Myocyte (in vitro differentiated cells): ENCODE measurements at regions not wholly inside any gene's neighbourhood (a gene's known extent, or its start where the extent isn't known, plus 50 kb on each side); places are given as distances from the start of the nearest gene placed in this dataset.
"Not testable (repeated sequence)": the region's sequence is repeated elsewhere in the genome, so short reads cannot be mapped to it uniquely, and the experiment has no call there.

ENCODE experiments used
- DNase-seq: peaks from one replicate; pipeline ENCODE4 v3.0.0-alpha.2; 2012; ENCODE audit warnings: low read depth

- DNase-seq = not testable (repeated sequence)
Observed at GRCh38 chr9:63812822-63813221, 1472.2 kb downstream of the FOXD4L5 start.

- DNase-seq = not testable (repeated sequence)
Observed at GRCh38 chr9:63804205-63804604, 1480.8 kb downstream of the FOXD4L5 start.

- DNase-seq = not testable (repeated sequence)
Observed at GRCh38 chr9:63794081-63794685, 1490.8 kb downstream of the FOXD4L5 start.

GRCh38 chr9:63787454-63787853 is 1497.6 kb downstream of the FOXD4L5 start:
- not testable (repeated sequence) for DNase-seq

DNA sequence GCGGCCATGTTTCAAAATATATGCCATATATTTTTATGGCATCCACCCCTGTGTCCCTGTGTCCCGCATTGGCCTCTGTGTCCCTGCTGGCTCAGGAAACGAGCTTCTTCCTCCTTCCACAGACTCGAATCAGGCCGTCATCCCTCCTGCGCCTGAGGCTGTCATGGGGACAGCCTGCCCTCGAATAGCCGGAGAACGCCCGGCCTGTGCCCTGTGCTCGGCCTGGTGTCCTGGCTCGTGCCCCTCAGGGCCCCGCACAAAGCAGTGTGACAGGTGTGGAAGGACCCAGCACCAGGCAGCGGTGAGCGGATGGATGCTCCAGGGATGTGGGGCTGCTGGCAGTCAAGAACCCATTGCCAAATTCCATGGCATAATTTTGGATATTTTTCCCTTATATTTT is 1500.0 kb downstream of the FOXD4L5 start:
- DNase-seq = not testable (repeated sequence)

- not testable (repeated sequence) for DNase-seq
Observed at GRCh38 chr9:63784421-63784820, 1500.6 kb downstream of the FOXD4L5 start.

- not testable (repeated sequence) for DNase-seq
Observed at GRCh38 chr9:63781817-63782439, 1503.1 kb downstream of the FOXD4L5 start.

DNA sequence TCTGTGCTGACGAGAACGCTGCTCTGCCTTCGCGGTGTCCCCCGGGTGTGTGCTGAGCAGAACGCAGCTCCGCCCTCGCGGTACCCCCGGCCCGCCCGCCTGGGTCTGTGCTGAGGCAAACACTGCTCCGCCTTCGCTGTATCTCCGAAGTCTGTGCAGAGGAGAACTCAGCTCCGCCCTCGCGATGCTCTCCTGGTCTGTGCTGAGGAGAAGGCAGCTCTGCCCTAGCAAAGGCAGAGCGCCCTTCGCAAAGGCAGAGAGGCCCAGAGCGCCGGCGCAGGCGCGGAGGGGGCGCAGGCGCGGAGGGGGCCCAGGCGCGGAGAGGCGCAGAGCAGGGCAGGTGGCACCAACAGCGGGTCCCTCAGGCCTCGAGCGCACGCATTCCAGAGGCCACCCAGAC is 1503.6 kb downstream of the FOXD4L5 start:
- DNase-seq = peak; percentile 9

DNA sequence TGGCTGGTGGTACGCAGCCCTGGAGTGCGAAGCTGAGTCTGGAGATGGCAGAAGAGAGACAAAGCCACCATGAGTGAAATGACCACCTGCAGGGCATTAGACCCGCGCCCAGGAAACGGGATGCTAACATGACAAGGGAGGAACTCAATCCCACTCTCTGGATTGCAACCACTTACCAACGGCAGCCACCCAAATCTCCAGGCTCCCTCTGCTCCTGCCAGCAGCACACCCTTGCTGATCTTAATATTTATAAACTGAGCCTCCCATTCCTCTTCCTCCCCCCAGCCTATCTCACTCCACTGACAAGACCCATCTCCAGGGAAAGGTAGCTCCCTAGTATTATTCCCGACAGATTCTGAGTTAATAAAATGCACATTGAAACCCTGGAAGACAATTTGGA is 1508.8 kb downstream of the FOXD4L5 start:
- DNase-seq = not testable (repeated sequence)

GRCh38 chr9:63775092-63775426 is 1510.0 kb downstream of the FOXD4L5 start:
- not testable (repeated sequence) for DNase-seq

- not testable (repeated sequence) for DNase-seq
Observed at GRCh38 chr9:63774369-63775091, 1510.5 kb downstream of the FOXD4L5 start.

- DNase-seq = not testable (repeated sequence)
Observed at GRCh38 chr9:63762230-63762629, 1522.8 kb downstream of the FOXD4L5 start.

GRCh38 chr9:63729021-63729420 is 1556.0 kb downstream of the FOXD4L5 start:
- DNase-seq = not testable (repeated sequence)

- no peak for DNase-seq
Observed at GRCh38 chr9:63728287-63728686, 1556.7 kb downstream of the FOXD4L5 start.

DNA sequence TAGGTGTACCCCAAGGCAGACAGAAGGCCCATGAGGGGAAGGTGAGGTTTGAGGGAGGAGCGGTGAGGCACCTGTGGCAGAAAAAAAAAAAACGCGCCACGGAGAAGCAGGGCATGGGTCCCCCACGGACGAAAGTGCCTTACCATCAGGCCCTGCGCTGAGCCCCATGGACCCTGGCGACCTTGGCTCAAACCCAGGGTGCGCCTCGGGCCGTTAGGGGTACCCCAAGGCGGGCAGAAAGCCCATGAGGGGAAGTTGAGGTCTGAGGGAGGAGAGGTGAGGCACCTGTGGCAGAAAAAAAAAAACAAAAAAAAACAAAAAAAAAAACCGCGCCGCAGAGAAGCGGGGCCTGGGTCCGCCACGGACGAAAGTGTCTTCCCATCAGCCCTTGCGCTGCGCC is 1576.7 kb downstream of the FOXD4L5 start:
- not testable (repeated sequence) for DNase-seq

DNA sequence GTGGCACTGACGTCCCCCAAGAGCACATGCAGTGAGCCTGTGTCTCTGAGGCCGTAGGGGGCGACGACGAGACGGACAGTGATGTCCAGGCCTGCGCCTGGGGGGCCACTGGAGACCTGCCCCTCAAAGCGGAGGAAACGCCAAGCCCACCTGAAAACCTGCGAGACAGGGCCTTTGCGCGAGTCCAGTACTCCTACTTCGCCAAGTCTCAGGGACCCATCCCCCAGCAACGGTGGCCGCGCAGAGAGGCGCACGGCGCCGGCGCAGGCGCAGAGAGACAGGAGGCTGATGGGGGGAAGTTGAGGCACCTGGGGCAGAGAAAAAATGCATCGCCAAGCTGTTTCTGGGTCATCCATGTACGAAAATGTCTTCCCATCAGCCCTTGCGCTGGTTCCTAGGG is 1580.6 kb downstream of the FOXD4L5 start:
- not testable (repeated sequence) for DNase-seq

- DNase-seq = not testable (repeated sequence)
Observed at GRCh38 chr9:63703670-63704069, 1581.3 kb downstream of the FOXD4L5 start.

GRCh38 chr9:63703138-63703665 is 1581.8 kb downstream of the FOXD4L5 start:
- DNase-seq = not testable (repeated sequence)
